ENCODE measurements at regions not wholly inside any gene's neighbourhood (a gene's known extent, or its start where the extent isn't known, plus 50 kb on each side); places are given as distances from the start of the nearest gene placed in this dataset.
A peak's percentile ranks its signal among the peaks of the same experiment; 100 is the strongest.
"Not testable (repeated sequence)": the region's sequence is repeated elsewhere in the genome, so short reads cannot be mapped to it uniquely, and the experiment has no call there.

- DNase-seq: no peak
Observed at GRCh38 chr3:117865338-117865737, 1155.8 kb downstream of the TUSC7 start.

DNA sequence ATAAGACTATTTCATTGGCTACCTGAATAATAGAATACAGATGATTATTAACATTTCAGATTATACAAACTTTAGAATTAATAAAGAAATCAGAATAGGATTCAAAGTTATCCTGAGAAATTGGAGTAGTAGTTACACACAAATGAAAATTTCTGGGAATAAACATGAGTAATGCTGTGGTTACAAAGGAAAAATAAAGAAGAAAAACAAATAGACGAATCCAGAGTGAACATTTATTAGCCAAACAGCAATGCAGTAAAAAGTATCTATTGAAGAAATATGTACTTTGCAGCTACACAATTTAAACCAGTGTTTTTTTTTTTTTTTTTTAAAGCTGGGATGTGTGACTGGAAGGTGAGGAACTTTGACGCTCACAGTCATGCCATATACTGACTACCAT, 1159.2 kb downstream of the TUSC7 start:
- DNase-seq: no peak

- DNase-seq: no peak
Observed at GRCh38 chr3:117871934-117872333, 1162.4 kb downstream of the TUSC7 start.

DNA sequence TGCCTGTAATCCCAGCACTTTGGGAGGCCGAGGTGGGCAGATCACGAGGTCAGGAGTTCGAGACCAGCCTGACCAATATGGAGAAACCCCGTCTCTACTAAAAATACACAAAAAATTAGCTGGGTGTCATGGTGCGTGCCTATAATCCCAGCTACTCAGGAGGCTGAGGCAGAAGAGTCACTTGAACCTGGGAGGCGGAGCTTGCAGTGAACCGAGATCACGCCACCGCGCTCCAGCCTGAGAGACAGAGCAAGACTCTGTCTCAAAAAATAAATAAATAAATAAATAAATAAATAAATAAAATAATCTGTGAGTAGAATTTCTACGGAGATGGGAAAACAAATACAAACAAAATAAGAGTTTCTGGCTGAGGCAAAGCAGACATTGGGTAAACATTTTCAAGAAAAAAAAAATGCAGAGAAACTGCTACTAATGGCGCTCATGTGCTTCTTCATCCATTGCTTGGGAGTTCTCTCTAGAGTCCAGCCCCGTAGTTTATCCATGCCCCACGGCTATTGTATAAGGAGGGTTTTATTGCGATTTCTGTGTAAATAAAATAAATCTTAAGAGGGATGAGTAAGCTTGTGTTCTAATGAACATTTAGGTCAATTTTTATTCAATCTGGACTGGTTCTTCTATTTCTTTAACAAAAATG, 1161.9 kb downstream of the IGSF11 start:
- DNase-seq: not testable (repeated sequence)

DNA sequence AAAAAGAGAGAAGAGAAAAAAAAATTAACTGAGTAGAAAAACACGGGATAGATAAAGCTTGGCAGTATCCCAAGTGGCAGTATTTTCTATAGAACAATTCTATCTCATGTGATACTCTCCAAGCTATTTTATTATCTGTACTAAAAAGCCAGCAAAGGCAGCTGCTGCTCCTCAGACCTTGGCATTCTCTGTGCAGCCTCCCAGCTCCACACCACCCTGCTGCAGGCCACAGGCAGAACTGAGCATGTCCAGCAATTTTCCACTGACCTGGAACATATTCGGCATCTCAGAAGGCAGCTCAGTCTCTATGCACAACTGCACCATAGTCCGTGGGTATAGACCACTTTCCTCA, 1161.4 kb downstream of the IGSF11 start:
- peak in 7 of 14 donors; percentile 9 to 38 (median 24) for DNase-seq

DNA sequence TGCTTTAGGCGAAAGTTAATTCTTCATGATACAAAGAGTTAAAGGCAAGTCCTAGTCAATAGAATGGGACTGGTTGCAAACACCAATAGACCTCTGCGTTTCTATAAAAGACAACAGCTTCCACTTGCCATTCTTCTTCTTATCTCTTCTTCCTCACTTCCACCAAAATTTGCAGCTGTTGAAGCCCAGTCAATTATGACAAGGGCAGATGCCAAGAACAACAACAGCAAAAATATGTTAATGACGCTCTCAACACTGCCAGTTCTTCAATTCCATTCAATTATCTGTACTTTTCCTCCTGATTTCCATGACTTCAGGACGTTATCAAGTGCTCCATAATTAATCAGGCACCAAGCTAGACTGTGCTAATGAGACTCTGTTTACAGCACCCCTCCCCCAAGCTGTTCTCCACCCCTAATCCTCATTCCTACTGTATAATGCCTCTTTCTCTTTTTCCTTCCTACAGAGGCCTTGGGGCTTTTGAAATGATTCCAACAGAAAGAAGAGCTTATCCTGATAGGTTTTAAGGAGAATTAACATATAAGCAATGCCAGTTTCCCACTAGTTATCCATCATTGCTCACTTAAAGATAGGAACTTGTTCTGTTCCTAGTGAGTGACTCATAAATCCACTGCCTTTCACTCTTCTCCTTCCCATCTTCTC, 1160.5 kb downstream of the IGSF11 start:
- DNase-seq: no peak

DNA sequence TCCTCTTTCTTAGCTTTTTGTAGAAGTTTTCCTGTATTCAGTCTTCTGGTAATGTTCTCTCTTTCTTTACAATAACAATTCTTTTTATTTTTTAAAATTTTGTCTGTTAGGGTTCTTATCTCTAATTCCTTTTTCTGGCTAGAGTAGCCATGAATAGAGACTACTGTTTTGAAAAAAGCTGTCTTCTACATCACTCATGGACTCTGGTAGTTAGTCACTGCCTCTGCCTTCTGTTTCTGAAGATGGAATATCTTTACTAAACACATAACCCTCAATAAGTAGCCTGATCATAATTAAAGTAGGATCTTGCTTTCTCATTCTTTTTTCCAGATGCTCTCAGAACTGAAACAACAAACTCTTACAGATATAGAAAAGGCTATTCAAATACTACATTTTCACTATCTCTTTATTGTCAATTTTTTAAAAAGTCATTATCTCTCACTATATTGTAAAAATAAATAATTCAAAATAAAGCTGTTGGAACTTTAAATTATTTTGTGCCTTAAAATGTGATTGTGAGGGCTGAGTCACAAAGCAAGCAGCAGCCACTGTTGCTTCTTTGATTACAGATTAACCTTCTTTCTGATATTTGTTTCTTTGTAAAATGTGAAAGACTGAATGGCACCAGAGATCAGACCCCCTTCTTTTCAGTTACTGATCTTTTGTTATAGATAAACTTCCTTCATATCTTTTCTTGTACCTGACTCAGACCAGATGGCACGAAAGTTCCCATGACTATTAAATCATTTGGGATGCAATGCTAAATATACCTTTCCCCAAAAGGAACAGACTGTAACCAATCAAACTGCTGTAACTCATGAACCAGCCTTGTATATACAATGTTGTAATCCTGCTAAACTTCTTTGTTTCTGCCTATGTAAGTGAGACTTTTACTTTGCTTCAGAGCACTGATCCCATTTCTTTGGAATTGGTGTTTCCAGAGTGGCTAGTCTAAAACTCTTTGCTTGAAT, 1159.5 kb downstream of the IGSF11 start:
- DNase-seq: no peak

DNA sequence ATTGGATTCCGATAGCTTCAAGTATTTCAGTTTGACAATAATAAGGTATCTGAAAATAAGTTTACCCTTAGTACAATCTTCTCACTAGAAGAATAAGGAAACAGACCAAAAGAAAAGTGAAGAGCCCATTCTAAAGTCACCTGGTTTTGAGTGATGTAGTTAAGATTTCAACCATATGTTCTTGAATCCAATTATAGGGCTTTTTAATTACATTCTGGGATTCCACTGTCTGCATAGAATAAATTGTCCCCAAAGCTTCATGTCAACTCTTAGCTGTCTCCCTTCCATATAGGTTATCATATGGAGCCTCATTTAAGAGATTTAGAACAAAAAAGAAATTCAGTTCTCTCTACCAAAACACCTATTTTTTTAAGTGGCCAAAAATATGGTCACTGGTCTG, 1158.8 kb downstream of the IGSF11 start:
- no peak for DNase-seq

- no peak for DNase-seq
Observed at GRCh38 chr3:117880638-117881037, 1154.0 kb downstream of the IGSF11 start.

GRCh38 chr3:117881210-117881609, 1153.4 kb downstream of the IGSF11 start:
- DNase-seq: no peak

DNA sequence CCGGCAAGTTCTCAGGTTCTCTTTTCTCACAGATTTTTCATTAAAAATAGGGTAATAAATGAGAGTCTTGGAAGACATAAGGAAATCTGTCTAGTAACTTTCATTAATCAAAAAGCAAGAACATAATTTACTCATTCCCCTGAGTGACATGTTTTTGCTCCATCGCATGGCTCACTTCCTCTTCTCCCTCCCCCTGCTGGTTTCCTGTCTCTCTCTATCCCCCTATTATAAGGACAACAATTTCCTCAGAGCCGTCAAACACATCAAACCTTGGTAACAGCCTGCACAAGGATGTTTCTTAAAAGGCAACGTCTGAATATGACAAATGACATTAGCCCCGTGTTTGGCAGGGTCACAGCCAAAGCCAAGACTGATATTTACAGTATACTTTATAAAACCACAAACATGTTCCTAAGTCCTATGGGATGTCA, 1149.6 kb downstream of the IGSF11 start:
- DNase-seq: no peak

DNA sequence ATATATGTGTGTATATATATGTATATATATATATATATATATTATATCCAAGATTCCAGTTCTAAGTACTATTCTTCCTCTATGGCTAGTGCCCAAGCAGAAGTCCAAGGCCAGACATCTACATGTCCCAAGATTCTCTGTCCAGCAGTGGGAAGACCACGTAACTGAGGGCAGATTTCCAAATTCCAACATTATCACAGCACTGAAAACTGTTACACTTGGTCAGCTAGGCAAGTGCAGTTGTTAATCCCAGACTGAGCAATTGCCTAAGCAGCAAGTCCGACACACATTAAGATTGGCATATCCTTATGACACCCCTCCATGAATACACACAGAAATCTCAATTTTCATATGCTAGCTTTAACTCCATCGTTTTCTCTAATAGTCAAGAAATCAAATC, 1148.5 kb downstream of the IGSF11 start:
- no peak for DNase-seq

GRCh38 chr3:117887031-117887430, 1147.6 kb downstream of the IGSF11 start:
- DNase-seq: no peak

- DNase-seq: no peak
Observed at GRCh38 chr3:117887901-117888300, 1146.7 kb downstream of the IGSF11 start.

- DNase-seq: peak in 1 of 14 donors; percentile 27
Observed at GRCh38 chr3:117892431-117892841, 1142.2 kb downstream of the IGSF11 start.

- no peak for DNase-seq
Observed at GRCh38 chr3:117893001-117893400, 1141.6 kb downstream of the IGSF11 start.

DNA sequence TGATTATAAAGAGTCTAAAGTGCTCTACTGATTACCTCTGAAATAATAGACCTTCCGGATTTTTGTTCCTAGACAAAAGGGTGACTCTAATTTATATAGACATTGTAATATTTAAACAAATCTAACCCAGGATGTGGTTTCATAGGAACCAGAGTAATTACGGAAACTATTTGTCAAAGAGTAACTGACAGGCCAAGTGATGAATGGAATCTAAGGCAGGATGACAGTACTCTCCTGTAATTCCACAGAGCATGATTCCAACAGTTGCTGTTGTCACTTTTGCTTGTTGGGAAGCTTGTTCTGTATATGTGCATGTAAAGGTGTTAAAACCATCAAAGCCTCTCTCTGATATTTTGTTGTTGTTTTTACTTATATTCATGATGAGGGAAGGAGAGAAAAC, 1141.0 kb downstream of the IGSF11 start:
- DNase-seq: no peak

GRCh38 chr3:117898722-117899522, 1135.7 kb downstream of the IGSF11 start:
- DNase-seq: no peak

DNA sequence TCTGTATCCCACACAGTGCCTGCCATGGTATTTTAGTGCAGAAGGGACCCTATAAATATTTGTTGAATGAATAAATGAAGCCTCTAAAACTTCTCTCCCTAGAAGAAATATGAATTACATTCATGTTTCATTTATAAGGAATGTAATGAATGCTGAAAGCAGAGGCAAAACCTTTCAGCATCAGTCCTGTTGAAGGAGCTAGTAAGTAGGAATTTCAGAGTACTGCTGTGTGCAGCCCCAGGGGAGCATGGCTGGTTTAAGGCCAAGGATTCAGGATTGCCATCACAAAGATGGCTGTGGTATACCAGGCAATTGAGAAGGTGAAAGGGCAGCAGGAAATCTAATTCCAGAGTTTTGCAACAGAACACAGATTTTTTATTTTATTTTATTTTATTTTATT, 1131.4 kb downstream of the IGSF11 start:
- DNase-seq: no peak

GRCh38 chr3:117910820-117911521, 1123.7 kb downstream of the IGSF11 start:
- DNase-seq: peak in 1 of 14 donors; percentile 15

GRCh38 chr3:117912352-117912751, 1122.3 kb downstream of the IGSF11 start:
- DNase-seq: no peak

Data from C1 segment of cervical spinal cord (tissue), 14 donors.